ENCODE measurements at regions not wholly inside any gene's neighbourhood (a gene's known extent, or its start where the extent isn't known, plus 50 kb on each side); places are given as distances from the start of the nearest gene placed in this dataset.

DNA sequence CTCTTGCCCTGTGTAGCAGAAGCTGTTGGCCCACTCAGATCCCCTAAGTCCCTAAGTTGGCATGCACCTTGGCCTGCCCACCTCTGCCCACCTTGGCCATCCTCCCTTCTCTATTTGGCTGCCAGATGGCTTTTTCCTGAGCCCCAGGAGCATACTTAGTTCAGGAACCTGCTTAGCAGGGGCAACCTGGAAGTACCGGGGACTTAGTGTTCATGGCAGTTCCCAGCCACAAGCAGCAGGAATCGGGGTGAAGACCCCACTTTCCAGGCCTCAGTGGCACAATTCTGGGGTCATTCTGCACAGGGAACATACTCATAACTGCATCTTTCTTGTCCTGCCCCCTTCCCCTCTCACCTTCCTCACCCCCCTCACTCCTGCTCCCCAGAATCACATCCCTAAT is 158.0 kb upstream of the PMEPA1 start:
- DNase-seq = no peak

- DNase-seq = no peak
These were observed 157.5 kb upstream of the PMEPA1 start for GRCh38 chr20:57867181-57867803.

DNA sequence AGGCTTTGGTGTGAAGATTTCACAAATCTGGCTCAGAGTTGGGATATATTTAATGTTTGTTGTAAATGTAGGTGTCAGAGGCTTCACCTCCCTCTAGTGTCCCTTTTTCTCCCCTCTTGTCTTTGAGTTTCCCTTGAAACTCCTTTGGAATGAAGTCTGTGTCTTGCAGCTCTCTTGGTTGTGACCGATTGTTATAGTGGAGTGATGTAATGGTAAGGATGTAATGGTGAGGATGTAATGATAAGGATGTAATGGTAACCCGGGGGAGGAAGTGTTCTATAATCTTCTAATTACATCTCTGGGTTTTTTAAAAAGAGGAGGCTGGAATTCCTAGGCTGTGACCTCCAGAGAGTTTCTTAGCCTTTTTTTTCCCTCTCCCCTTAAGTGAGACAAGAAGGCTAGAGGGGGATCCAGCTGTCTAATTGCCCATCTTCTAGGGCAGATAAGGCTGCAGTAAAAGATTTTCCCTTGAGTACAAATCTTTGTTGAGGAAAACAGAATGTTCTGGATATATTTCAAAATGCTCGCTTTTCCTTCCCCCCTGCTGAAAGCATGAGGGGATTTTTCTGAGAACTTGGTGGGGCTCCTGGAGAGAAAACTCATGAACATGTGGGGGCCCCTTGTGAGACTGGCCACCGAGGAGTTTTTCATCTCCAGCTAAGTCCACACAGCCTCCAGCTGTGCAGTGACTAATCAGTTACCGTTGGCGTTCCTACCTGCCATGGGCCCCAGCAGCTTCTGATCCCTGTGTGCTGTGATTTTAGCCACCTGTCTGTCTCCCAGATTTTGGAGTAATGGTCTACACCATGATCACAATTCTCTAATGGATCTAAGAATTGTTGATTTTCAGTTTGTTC is 156.7 kb upstream of the PMEPA1 start:
- DNase-seq = no peak

DNA sequence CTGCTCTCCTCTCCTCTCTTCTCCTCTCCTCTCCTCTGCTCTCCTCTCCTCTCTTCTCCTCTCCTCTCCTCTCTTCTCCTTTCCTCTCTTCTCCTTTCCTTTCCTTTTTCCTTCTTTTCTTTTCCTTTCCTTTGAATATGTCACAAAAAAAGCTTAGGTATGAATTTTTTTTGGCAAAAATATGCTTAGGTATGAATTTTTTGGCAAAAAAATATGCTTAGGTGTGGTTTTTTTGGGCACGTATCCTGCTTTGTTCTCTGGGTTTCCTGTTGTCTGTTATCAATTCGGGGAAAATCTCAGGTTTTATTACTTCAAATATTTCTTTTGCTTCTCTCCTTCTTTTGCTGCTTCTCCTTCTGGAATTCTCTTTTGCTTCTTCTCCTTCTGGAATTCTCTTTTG is 155.5 kb upstream of the PMEPA1 start:
- no peak for DNase-seq

GRCh38 chr20:57860576-57860975 is 150.8 kb upstream of the PMEPA1 start:
- DNase-seq = no peak

DNA sequence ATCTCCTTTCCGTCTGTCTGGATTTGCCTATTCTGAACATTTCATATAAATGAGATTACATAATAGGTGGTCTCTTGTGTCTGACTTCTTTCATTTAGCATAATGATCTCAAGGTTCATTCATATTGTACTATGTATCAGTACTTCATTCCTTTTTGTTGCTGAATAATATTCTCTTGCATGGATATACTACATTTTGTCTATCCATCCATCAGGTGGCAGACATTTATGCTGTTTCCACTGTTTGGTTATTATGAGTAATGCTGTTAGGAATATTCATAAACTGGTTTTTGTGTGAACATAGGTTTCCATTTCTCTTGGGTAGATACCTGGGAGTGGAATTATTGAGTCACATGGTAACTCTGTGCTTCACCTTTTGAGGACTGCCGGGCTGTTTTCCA is 148.2 kb upstream of the PMEPA1 start:
- no peak for DNase-seq

DNA sequence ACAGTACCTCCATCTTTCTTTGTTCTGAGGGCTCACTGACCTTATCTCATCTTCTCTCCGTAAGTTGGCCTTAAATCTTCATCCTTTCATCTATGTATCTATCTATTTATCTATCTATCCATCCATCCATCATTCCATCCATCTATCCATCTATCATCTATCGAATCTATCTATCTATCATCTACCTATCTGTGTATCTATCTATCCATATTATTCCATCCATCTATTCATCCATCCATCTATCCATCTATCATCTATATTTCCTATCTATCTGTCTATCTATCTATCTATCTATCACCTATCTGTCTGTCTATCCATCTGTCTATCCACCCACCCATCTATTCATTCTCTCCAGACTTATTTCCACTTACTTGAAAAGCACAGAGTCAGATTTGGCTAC is 147.3 kb upstream of the PMEPA1 start:
- DNase-seq = no peak

DNA sequence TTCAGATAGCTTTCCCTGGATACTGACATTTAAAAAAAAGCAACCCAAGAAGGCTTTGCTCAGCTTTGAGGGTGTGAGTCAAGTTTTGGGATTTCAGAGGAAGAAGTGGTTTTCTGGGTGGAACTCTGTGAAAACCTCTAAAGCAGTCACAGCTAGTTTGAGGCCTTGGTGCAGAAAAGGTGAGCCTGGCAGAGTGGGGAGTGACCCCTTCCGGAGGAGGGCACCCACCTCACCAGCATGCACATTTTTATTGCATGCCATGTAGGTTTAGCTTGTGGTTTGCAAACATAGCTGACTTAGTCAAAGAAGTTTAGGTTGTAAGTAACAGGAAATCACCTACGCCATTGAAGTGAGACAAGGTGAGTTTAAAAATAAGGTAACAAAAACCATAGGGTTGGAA is 146.8 kb upstream of the PMEPA1 start:
- DNase-seq = no peak

DNA sequence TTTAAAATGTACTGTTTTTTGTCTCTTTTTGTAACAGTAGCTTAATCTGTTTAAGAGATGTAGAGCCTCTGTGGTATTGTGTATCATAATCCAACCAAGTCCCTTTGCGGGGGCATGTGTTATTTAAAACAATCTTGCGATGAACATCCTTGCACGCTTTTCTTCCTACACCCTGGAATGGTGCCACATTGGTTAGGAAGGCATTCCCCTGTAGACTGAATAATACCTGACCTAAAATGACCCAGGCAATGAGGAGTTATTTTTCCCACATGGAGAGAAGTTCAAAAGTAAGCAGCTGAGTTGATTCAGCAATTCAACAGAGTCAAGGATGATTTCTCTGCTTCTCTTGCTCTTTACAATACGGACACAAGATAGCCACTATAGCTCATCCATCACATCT is 142.0 kb upstream of the PMEPA1 start:
- DNase-seq = no peak

- DNase-seq = no peak
These were observed 141.3 kb upstream of the PMEPA1 start for GRCh38 chr20:57851025-57851682.

DNA sequence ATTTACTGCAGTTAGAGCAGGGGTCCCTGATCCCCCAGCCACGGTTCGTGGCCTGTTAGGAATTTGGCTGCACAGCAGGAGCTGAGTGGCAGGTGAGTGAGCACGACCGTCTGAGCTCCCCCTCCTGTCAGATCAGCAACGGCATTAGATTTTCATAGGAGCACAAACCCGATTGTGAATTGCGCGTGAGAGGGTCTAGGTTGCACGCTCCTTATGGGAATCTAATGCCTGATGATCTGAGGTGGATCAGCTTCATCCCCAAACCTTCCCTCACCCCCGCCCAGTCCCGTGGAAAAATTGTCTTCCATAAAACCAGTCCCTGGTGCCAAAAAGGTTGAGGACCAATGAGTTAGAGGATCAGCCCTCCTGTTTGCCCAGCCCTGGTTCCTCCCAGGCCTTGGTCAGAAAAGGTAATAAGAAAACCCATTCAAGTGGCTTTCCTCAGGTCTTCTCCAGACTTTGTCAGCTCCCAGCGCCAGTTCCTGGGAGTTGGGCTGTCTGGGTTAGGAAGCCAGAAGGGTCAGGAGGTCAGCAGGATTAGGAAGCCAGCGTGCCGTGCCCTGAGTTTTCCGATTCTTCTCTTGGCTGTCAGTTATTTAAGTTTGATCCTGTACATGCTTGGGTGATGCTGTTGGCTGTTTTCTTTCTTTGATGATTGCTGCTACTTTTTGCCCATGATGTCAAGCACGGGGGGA is 139.9 kb upstream of the PMEPA1 start:
- DNase-seq = no peak

- no peak for DNase-seq
These were observed 139.3 kb upstream of the PMEPA1 start for GRCh38 chr20:57849121-57849520.

DNA sequence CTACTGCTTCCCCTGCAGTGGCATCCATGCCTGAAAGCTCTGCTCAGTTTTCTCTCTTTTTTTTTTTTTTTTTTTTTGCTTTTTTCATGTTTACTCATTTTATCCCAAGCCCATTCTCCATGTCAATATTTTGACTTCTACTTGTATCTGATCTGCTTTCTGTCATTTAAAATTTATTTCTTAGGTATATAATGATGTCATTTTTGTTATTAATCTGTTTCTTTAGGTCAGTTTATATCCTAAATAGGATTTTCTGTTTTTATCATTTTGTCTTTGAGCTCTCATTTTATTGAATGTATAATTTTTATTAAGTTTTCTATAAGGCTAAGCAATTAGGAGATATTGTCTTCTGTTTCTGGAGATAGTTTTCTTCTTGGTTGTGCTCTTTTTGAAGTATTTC is 138.5 kb upstream of the PMEPA1 start:
- no peak for DNase-seq

DNA sequence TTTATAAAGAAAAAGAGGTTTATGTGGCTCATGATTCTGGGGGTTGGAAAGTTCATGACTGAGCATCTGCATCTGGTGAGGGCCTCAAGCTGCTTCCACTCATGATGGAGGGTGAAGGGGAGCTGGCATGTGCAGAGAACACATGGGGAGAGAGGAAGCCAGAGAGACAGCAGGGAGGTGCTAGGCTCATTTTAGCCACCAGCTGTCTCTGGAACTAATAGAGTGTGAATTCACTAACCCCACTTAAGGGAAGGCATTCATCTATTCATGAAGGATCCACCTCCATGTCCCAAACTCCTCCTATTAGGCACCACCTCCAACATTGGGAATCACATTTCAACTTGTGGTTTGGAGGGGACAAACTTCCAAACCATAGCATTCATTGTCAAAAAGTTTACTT is 137.3 kb upstream of the PMEPA1 start:
- no peak for DNase-seq

DNA sequence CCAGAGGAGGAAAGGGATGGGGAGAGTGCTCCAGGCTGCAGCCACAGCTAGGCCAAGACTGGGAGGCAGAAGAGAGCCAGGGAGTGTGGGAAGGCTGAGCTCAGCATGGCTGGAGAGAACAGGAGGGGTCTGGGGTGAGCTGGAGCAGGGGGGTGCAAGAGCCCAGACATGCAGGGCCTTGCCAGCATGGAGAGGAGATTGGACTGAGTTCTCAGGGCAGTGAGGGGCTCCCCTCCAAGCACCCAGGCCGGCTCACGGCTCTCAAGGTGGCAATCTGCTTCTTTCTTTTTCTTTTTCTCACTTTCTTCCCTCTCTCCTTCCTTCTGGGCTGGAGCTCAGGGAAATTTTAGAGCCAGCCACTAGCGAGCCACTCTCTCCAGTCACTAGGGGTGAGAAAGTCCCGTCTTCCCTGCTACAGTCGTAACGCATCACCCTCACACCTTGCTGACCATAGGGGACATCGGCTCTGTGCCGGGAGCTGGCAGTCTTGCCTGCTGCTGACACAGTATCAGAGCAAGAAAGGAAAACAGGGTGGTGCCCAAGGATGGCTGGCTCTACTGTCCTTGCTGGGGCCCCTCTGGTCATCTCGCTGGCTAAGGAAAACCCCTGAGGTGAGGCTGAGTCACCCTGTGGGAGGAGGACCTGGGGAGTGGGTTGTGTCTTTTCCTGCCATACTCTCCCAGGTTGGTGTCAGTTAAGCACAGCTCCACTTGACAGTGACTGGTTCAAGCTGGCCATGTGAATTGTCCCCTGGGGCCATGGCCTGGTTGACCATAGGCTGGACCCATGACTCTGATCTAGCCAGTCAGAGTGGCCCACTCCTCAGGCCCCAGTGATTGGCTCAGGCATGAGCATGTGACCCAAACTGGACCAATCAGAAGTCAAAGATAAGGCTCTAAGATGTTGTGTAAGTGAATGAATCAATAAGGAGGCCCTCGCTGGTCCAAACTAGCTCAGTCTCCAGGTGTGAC is 135.1 kb upstream of the PMEPA1 start:
- no peak for DNase-seq

GRCh38 chr20:57843941-57844625 is 134.3 kb upstream of the PMEPA1 start:
- no peak for DNase-seq

DNA sequence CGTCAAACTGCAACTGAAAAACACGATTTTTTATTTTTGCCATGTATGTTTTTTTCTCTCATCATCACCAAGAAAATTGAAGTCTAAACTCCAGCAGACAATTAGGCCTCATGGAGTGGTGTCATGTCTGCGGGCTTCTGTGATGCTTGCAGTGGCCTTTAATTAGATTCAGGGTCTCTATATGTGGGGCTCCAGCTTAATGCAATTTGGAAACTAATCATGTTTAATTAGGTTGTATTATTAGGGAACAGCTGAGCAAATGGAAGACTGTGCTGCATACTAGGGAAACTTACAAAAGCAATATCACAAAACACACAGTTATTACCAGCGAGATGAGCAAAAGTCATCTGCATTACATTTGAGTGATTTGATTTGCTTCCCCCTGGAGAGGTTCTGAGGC is 132.9 kb upstream of the PMEPA1 start:
- DNase-seq = no peak

GRCh38 chr20:57841297-57841866 is 131.6 kb upstream of the PMEPA1 start:
- no peak for DNase-seq

- no peak for DNase-seq
These were observed 130.9 kb upstream of the PMEPA1 start for GRCh38 chr20:57840504-57841296.

DNA sequence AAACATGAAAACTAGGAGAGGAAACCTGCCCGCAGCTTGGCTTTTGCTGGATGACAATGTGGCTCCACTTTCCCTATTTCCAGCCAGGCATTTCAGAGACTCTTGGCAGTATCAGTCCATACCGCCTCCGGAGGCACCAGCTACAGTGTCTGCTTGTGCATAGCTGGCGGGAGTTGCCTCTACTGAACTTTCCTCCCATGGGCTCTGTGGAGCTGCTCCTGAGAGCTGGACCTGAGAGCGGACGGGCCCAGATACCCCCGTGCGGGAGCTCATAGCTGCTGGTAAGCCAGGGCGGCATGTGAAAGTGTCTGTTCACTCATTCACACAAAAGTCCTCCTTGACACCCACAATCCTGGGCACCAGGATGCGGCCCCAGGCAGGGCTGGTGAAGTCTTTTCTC is 130.3 kb upstream of the PMEPA1 start:
- no peak for DNase-seq
